ENCODE measurements at regions not wholly inside any gene's neighbourhood (a gene's known extent, or its start where the extent isn't known, plus 50 kb on each side); places are given as distances from the start of the nearest gene placed in this dataset.
"Not testable (repeated sequence)": the region's sequence is repeated elsewhere in the genome, so short reads cannot be mapped to it uniquely, and the experiment has no call there.

GRCh38 chr4:177802661-177803060, 360.4 kb upstream of the AGA start:
- no peak for DNase-seq (ENCODE audit: low read depth)

- no peak for DNase-seq (ENCODE audit: low read depth)
Observed at GRCh38 chr4:177803151-177803550, 360.9 kb upstream of the AGA start.

GRCh38 chr4:177809791-177810190, 367.6 kb upstream of the AGA start:
- no peak for DNase-seq (ENCODE audit: low read depth)

GRCh38 chr4:177810220-177810619, 368.0 kb upstream of the AGA start:
- DNase-seq (ENCODE audit: low read depth): no peak

- not testable (repeated sequence) for DNase-seq (ENCODE audit: low read depth)
Observed at GRCh38 chr4:177818392-177818791, 376.2 kb upstream of the AGA start.

- DNase-seq (ENCODE audit: low read depth): no peak
Observed at GRCh38 chr4:177826973-177827372, 384.7 kb upstream of the AGA start.

GRCh38 chr4:177841258-177841657, 399.0 kb upstream of the AGA start:
- no peak for DNase-seq (ENCODE audit: low read depth)

GRCh38 chr4:177853229-177853628, 411.0 kb upstream of the AGA start:
- DNase-seq (ENCODE audit: low read depth): no peak

- DNase-seq (ENCODE audit: low read depth): no peak
Observed at GRCh38 chr4:177855507-177856197, 413.4 kb upstream of the AGA start.

- DNase-seq (ENCODE audit: low read depth): no peak
Observed at GRCh38 chr4:177860171-177860570, 417.9 kb upstream of the AGA start.

GRCh38 chr4:177861551-177862094, 419.4 kb upstream of the AGA start:
- no peak for DNase-seq (ENCODE audit: low read depth)

GRCh38 chr4:177862541-177863176, 420.4 kb upstream of the AGA start:
- DNase-seq (ENCODE audit: low read depth): no peak

- no peak for DNase-seq (ENCODE audit: low read depth)
Observed at GRCh38 chr4:177879851-177880250, 437.6 kb upstream of the AGA start.

- no peak for DNase-seq (ENCODE audit: low read depth)
Observed at GRCh38 chr4:177895136-177895535, 452.9 kb upstream of the AGA start.

GRCh38 chr4:177901786-177902185, 459.5 kb upstream of the AGA start:
- DNase-seq (ENCODE audit: low read depth): no peak

- DNase-seq (ENCODE audit: low read depth): no peak
Observed at GRCh38 chr4:177902386-177902785, 460.1 kb upstream of the AGA start.

- no peak for DNase-seq (ENCODE audit: low read depth)
Observed at GRCh38 chr4:177907736-177908424, 465.6 kb upstream of the AGA start.

GRCh38 chr4:177921715-177922114, 479.5 kb upstream of the AGA start:
- DNase-seq (ENCODE audit: low read depth): no peak

- no peak for DNase-seq (ENCODE audit: low read depth)
Observed at GRCh38 chr4:177923888-177924287, 481.7 kb upstream of the AGA start.

- no peak for DNase-seq (ENCODE audit: low read depth)
Observed at GRCh38 chr4:177937041-177937440, 494.8 kb upstream of the AGA start.

GRCh38 chr4:177938226-177938625, 496.0 kb upstream of the AGA start:
- no peak for DNase-seq (ENCODE audit: low read depth)

GRCh38 chr4:177945268-177945667, 503.0 kb upstream of the AGA start:
- DNase-seq (ENCODE audit: low read depth): no peak

- DNase-seq (ENCODE audit: low read depth): no peak
Observed at GRCh38 chr4:177947607-177948006, 505.4 kb upstream of the AGA start.

Measured in activated T-helper 1 cell treated with Interleukin-2 at 50 U/mL for 16 hours (primary cell).